Thoracic aorta (tissue), 2 donors: ENCODE measurements at regions not wholly inside any gene's neighbourhood (a gene's known extent, or its start where the extent isn't known, plus 50 kb on each side); places are given as distances from the start of the nearest gene placed in this dataset.

Experiments
- ATAC-seq: fragments of 150-250 bp; one replicate; pipeline ENCODE4 v1.8.0; 2017; ENCODE audit warnings: low read depth; ENCODE audit not compliant: insufficient number of reproducible peaks, low FRiP score
- DNase-seq: peaks from one replicate; pipeline ENCODE4 v3.0.0-alpha.2; 2020; ENCODE audit warnings: low spot score
- H3K27ac ChIP-seq, 2 donors: fragments of 200-600 bp; sonication (generic); 1 replicate in 1 of 2; 2 replicates in 1 of 2; pipeline ENCODE4 v1.5.1; 2016; ENCODE audit warnings: mild to moderate bottlenecking in 2 of 2, moderate library complexity in 2 of 2
- H3K27me3 ChIP-seq: fragments of 200-600 bp; sonication (generic); replicated peaks from 2 replicates; pipeline ENCODE4 v1.6.0; 2016; ENCODE audit warnings: mild to moderate bottlenecking; ENCODE audit not compliant: insufficient read depth
- H3K36me3 ChIP-seq: fragments of 200-600 bp; sonication (generic); one replicate; pipeline ENCODE4 v1.5.1; 2016
- H3K4me1 ChIP-seq, 2 donors: fragments of 200-600 bp; sonication (generic); 1 replicate in 1 of 2; 2 replicates in 1 of 2; pipeline versions ENCODE4 v1.5.1 to v1.6.0; 2016; ENCODE audit warnings: low read depth in 2 of 2, mild to moderate bottlenecking in 1 of 2; ENCODE audit not compliant: control insufficient read depth in 1 of 2
- H3K4me3 ChIP-seq: fragments of 200-600 bp; sonication (generic); 2 replicates; pipeline ENCODE4 v1.5.1; 2016; ENCODE audit warnings: mild to moderate bottlenecking
- H3K9me3 ChIP-seq: fragments of 200-600 bp; sonication (generic); 2 replicates; pipeline ENCODE4 v1.5.1; 2016
- TF ChIP-seq, protein P1 (sequence below): fragments of 200-600 bp; sonication (generic); IDR thresholded peaks from one replicate; pipeline ENCODE4 v1.5.1; 2019; ENCODE audit warnings: antibody characterized with exemption

DNA sequence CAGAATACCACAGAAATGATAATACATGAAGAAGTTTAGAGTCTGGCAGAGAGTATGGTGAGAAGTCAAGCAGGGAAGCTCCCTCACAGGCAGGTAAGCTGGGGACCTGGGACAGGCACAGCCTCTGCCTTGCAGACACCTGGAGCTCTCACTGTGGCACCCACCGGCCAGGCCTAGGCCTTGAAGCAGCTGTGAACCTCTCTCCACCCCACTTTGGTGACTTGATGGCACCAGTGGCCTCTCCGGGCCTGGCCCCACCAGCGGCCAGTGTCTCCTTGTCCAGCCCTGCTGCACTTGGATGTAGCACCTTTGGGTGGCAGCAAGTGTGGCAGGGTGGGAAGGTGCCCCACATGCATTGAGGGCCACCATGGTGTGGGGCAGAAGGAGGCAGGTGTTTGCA lies 330.5 kb downstream of the NPR3 start:
- H3K4me1 ChIP-seq = no peaks in the 10 kb centered on the region
- DNase-seq (no peak), ATAC-seq (no peak)
- TF ChIP-seq, protein P1, sequence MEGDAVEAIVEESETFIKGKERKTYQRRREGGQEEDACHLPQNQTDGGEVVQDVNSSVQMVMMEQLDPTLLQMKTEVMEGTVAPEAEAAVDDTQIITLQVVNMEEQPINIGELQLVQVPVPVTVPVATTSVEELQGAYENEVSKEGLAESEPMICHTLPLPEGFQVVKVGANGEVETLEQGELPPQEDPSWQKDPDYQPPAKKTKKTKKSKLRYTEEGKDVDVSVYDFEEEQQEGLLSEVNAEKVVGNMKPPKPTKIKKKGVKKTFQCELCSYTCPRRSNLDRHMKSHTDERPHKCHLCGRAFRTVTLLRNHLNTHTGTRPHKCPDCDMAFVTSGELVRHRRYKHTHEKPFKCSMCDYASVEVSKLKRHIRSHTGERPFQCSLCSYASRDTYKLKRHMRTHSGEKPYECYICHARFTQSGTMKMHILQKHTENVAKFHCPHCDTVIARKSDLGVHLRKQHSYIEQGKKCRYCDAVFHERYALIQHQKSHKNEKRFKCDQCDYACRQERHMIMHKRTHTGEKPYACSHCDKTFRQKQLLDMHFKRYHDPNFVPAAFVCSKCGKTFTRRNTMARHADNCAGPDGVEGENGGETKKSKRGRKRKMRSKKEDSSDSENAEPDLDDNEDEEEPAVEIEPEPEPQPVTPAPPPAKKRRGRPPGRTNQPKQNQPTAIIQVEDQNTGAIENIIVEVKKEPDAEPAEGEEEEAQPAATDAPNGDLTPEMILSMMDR = no peak
- no peaks in the 10 kb centered on the region for H3K9me3 ChIP-seq
- H3K27ac ChIP-seq = no peak overlapping the region
- no peak overlapping the region for H3K4me3 ChIP-seq
- H3K27me3 ChIP-seq = no peaks in the 10 kb centered on the region
- no peaks in the 10 kb centered on the region for H3K36me3 ChIP-seq

DNA sequence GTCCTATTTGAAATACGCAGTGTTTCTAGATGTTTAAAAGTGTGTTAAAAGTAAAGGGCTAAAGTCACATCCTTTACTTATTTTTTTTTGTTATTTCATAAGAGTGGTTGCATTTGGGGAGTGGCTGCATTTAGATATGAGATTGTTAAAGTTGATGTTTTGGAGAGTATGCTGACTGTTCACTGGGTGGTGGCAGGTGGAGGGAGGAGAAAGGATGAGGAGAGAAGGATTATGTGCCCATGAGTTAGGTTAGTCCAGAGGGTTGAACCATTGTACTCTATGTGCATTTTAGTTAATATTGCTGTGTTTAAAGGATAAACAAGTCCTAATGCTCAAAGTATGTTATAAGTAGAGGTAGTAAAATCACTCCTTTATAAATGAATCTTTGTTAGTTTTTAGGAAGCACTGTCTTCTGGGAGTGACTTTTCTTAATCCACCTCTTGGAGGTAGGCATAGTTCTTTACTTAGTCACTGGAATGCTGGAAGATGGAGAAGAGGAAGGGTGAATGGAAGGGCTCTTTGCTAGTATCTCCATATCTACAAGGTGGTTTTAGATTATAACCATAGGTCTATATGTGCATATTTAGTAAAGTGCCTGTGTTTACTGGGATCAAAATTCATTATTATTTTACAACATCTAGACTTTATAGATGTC lies 332.3 kb downstream of the NPR3 start:
- Histone ChIP-seq H3K4me3 (no peak overlapping the region), H3K9me3 (no peaks in the 10 kb centered on the region), H3K27me3 (no peaks in the 10 kb centered on the region), H3K36me3 (no peaks in the 10 kb centered on the region), H3K27ac (no peak overlapping the region), H3K4me1 (no peaks in the 10 kb centered on the region)
- TF ChIP-seq, protein P1 = no peak
- ATAC-seq (no peak), DNase-seq (no peak)

DNA sequence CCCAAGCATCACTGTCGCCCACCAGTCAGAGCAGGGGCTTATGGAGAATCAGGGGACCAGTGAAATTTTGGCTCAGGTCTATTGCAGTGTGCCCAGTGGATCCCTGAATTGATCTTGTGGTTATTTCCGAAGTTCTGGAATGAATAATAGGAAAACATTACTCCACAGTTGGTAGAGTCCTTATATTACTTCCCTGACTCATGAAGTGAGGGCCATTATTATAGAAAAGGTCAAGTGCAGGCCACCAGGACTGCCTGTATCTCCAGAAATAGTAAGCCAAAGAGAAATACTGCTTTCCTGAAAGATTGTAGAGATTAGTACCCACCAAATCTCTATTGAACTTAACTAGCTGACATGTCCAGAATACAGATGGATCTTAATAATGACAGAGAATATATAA lies 335.0 kb downstream of the NPR3 start:
- Histone ChIP-seq H3K27me3 (no peaks in the 10 kb centered on the region), H3K36me3 (no peaks in the 10 kb centered on the region), H3K27ac (no peak overlapping the region), H3K9me3 (no peaks in the 10 kb centered on the region), H3K4me1 (peaks cover 7 to 21% of the 10 kb centered on the region in 2 donors), H3K4me3 (no peak overlapping the region)
- TF ChIP-seq, protein P1 = no peak
- DNase-seq (no peak), ATAC-seq (no peak)

DNA sequence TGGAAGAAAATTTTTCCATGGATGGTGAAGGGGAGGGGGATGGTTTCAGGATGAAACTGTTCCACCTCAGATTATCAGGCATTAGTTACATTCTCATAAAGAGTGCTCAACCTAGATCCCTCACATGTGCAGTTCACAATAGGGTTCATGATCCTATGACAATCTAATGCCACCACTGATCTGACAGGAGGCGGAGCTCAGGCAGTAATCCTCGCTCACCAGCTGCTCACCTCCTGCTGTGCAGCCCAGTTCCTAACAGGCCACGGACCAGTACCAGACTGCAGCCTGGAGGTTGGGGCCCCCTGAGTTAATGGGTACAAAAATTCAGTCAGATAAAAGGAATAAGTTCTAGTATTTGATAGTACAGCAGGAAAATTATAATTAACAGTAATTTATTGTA lies 337.2 kb downstream of the NPR3 start:
- Histone ChIP-seq H3K27ac (no peak overlapping the region), H3K36me3 (no peaks in the 10 kb centered on the region), H3K9me3 (peaks cover 3% of the 10 kb centered on the region), H3K4me1 (peaks cover 7 to 21% of the 10 kb centered on the region in 2 donors), H3K4me3 (no peak overlapping the region), H3K27me3 (no peaks in the 10 kb centered on the region)
- TF ChIP-seq, protein P1 = no peak
- DNase-seq = no peak
- no peak for ATAC-seq

DNA sequence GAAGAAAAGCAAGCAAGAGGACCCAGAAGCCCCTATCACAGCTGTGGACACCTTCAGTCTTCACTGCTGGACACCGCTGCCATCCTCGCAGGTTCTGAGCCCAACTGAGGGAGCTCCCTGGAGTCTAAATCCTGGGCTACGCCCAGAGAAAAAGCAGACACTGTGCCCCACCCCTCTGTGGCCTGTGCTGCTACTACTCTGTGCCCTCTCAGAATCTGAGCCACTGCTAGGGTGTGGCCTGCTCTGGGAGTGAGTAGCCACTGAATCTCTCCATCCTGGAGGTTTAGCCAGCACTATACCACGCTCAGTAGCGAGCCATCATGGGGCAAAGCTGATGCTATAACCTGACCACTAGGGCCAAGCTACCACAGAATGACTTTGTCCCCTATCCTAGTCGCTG lies 338.2 kb downstream of the NPR3 start:
- Histone ChIP-seq H3K9me3 (peaks cover 7% of the 10 kb centered on the region), H3K4me3 (no peak overlapping the region), H3K27me3 (no peaks in the 10 kb centered on the region), H3K4me1 (peaks cover 7 to 21% of the 10 kb centered on the region in 2 donors), H3K36me3 (no peaks in the 10 kb centered on the region), H3K27ac (peak overlapping the region in 1 of 2 donors; percentile 64)
- ATAC-seq (no peak), DNase-seq (no peak)
- TF ChIP-seq, protein P1 = no peak
